H1 (cell line): ENCODE measurements at regions not wholly inside any gene's neighbourhood (a gene's known extent, or its start where the extent isn't known, plus 50 kb on each side); places are given as distances from the start of the nearest gene placed in this dataset.

Experiments
- CHD1 ChIP-seq: IDR thresholded peaks from 2 replicates; pipeline ENCODE4 v1.6.1; 2012; ENCODE audit warnings: low read depth, low read length, improper control_type of control experiment
- CHD7 ChIP-seq: fragments of 300-600 bp; sonication (generic); IDR thresholded peaks from 2 replicates; pipeline ENCODE4 v1.7.1; 2012; ENCODE audit warnings: low read length, moderate library complexity, mild to moderate bottlenecking, inconsistent platforms; ENCODE audit not compliant: insufficient replicate concordance
- CTCF ChIP-seq, 3 experiments: IDR thresholded peaks; 1 replicate in 2 of 3; 2 replicates in 1 of 3; pipeline versions ENCODE4 v1.5.1 to v1.6.1; 2011; ENCODE audit warnings: low read length in 3 of 3, mild to moderate bottlenecking in 3 of 3, inconsistent platforms in 2 of 3, low read depth in 1 of 3, moderate library complexity in 1 of 3; ENCODE audit not compliant: insufficient read depth in 1 of 3; ENCODE audit errors: control extremely low read depth in 1 of 3
- GTF2F1 ChIP-seq: IDR thresholded peaks from 2 replicates; pipeline ENCODE4 v1.6.1; 2012; ENCODE audit warnings: low read depth, low read length, improper control_type of control experiment, borderline replicate concordance
- HDAC2 ChIP-seq, 2 experiments: fragments of 300-600 bp in 1 of 2; sonication (generic) in 1 of 2; IDR thresholded peaks; 2 replicates each; pipeline ENCODE4 v1.6.1; 2011 to 2012; ENCODE audit warnings: low read depth in 2 of 2, low read length in 2 of 2, mild to moderate bottlenecking in 2 of 2, moderate library complexity in 2 of 2, borderline replicate concordance in 1 of 2, inconsistent platforms in 1 of 2
- RNF2 ChIP-seq: fragments of 200-900, 300-1000 bp; sonication (generic); IDR thresholded peaks from 2 replicates; pipeline ENCODE4 v1.7.1; 2016; ENCODE audit warnings: borderline replicate concordance, low read depth, mild to moderate bottlenecking, antibody characterized with exemption, low read length; ENCODE audit not compliant: poor library complexity, severe bottlenecking; ENCODE audit errors: missing control alignments
- TCF12 ChIP-seq: IDR thresholded peaks from 2 replicates; pipeline ENCODE4 v1.6.1; 2011; ENCODE audit warnings: low read depth, mild to moderate bottlenecking, low read length

GRCh38 chr6:169034516-169035167 is 219.0 kb downstream of the THBS2 start (continued):
- no peak for TF ChIP-seq CHD7
- no peak for TF ChIP-seq CHD1
- no peak for TF ChIP-seq TCF12
- TF ChIP-seq CTCF (IDR thresholded peaks at IDR 0.05; ENCODE audit: control extremely low read depth in 1 of 3, insufficient read depth in 1 of 3, low read depth in 1 of 3, low read length in 3 of 3), result no peak
- TF ChIP-seq GTF2F1, result no peak
- no peak for TF ChIP-seq HDAC2 (IDR thresholded peaks at IDR 0.05; ENCODE audit: borderline replicate concordance in 1 of 2, low read depth in 2 of 2, low read length in 2 of 2)
- TF ChIP-seq RNF2, result no peak
